SU-DHL-6 (cell line): ENCODE measurements at regions not wholly inside any gene's neighbourhood (a gene's known extent, or its start where the extent isn't known, plus 50 kb on each side); places are given as distances from the start of the nearest gene placed in this dataset.

Source experiments
- H2AFZ ChIP-seq: fragments of 200-600 bp; sonication (generic); 2 replicates; pipeline ENCODE4 v1.6.1; 2014; ENCODE audit warnings: low read depth, mild to moderate bottlenecking, moderate library complexity, mixed read lengths, antibody characterized with exemption, low read length; ENCODE audit not compliant: severe bottlenecking
- H3F3A ChIP-seq: fragments of 200-600 bp; shearing (Covaris generic); 2 replicates; pipeline ENCODE4 v1.6.0; 2016; ENCODE audit warnings: antibody characterized with exemption, mild to moderate bottlenecking; ENCODE audit not compliant: insufficient read depth
- H3K27ac ChIP-seq: fragments of 200-600 bp; sonication (generic); 2 replicates; pipeline ENCODE4 v1.5.1; 2016; ENCODE audit warnings: low read depth, mild to moderate bottlenecking, low read length, moderate library complexity, mixed read lengths
- H3K27me3 ChIP-seq: fragments of 200-600 bp; sonication (generic), shearing (Covaris generic); 2 replicates; pipeline ENCODE4 v1.6.0; 2014; ENCODE audit warnings: mild to moderate bottlenecking, low read length
- H3K36me3 ChIP-seq: fragments of 200-600 bp; sonication (generic); 2 replicates; pipeline ENCODE4 v1.6.1; 2014; ENCODE audit warnings: mild to moderate bottlenecking, low read length, mixed read lengths
- H3K4me2 ChIP-seq: fragments of 300-600, 200-600 bp; shearing (Covaris generic), sonication (generic); 2 replicates; pipeline ENCODE4 v1.6.0; 2014; ENCODE audit warnings: low read length, low read depth, mild to moderate bottlenecking; ENCODE audit not compliant: poor library complexity, severe bottlenecking
- H3K4me3 ChIP-seq: fragments of 200-600 bp; sonication (generic); 2 replicates; pipeline ENCODE4 v1.5.1; 2014; ENCODE audit warnings: antibody characterized with exemption, low read length, mild to moderate bottlenecking, mixed read lengths; ENCODE audit not compliant: insufficient read depth, poor library complexity, severe bottlenecking
- H3K79me2 ChIP-seq: fragments of 200-600 bp; sonication (generic); 2 replicates; pipeline ENCODE4 v1.6.1; 2014; ENCODE audit warnings: mild to moderate bottlenecking, low read length, moderate library complexity; ENCODE audit not compliant: insufficient read depth
- H3K9ac ChIP-seq: fragments of 200-600 bp; sonication (generic); 2 replicates; pipeline ENCODE4 v1.7.0; 2014; ENCODE audit warnings: mild to moderate bottlenecking, low read length
- H3K9me2 ChIP-seq: fragments of 200-600 bp; sonication (generic); replicated peaks from 2 replicates; pipeline ENCODE4 v1.6.1; 2014; ENCODE audit warnings: low read length; ENCODE audit not compliant: insufficient read depth
- H3K9me3 ChIP-seq: fragments of 200-600 bp; sonication (generic); 2 replicates; pipeline ENCODE4 v1.6.1; 2014; ENCODE audit warnings: low read length, mixed read lengths; ENCODE audit not compliant: insufficient read depth
- H4K20me1 ChIP-seq: fragments of 200-600 bp; sonication (generic); 2 replicates; pipeline ENCODE4 v1.6.1; 2014; ENCODE audit warnings: low read depth, mild to moderate bottlenecking, antibody characterized with exemption, low read length, moderate library complexity, mixed read lengths
- EZH2phosphoT487 ChIP-seq: fragments of 200-600 bp; sonication (generic), shearing (Covaris generic); conservative IDR thresholded peaks from 2 replicates; pipeline ENCODE4 v1.6.1; 2018; ENCODE audit warnings: mild to moderate bottlenecking, antibody characterized with exemption, low read length, moderate library complexity, mixed read lengths
- TF ChIP-seq, protein P1 (sequence below): fragments of 200-600 bp; sonication (generic); IDR thresholded peaks from one replicate; pipeline ENCODE4 v1.5.1; 2017; ENCODE audit warnings: antibody characterized with exemption, mild to moderate bottlenecking, low read length, moderate library complexity; ENCODE audit not compliant: insufficient read depth, poor library complexity, severe bottlenecking

DNA sequence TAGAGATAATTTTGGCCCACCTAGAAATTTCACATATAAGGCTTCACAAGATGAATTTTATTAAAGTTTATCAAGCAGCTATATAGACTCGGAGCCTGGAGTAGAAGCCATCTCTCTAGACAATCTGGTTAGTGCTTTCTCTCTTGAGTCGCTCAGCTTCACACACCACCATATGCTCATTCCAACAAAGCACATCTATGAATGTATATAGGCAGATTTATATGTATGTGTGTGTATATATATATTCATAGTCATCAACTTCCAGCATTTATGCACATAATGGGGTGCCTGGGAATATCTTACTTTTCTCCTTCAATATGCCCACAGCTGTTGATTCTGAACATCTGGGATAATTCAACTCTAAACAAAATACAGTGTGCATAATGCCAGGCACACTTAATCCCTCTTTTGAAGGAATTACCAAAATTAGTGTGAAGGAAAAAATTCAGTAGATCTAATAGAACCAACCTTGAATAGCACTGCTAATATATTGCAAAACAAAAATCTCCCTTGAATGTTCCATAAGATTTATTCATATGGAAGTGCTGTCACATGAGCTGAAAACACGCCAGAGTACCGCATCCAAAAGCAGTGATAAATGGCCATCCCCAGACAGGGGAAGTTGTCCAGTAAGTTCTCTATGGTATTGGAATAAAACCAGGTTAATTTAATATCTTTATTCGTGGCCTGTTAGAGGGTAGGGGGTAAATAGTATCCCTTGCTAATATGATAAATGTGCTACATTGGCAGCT is 56.0 kb upstream of the MOCS2 start:
- H3K36me3 ChIP-seq = no peaks in the 10 kb centered on the region
- H3K9ac ChIP-seq = no peak overlapping the region
- no peak overlapping the region for H3K27ac ChIP-seq
- no peaks in the 10 kb centered on the region for H3K9me3 ChIP-seq
- no peaks in the 10 kb centered on the region for H4K20me1 ChIP-seq
- TF ChIP-seq EZH2phosphoT487 = no peak
- TF ChIP-seq, protein P1, sequence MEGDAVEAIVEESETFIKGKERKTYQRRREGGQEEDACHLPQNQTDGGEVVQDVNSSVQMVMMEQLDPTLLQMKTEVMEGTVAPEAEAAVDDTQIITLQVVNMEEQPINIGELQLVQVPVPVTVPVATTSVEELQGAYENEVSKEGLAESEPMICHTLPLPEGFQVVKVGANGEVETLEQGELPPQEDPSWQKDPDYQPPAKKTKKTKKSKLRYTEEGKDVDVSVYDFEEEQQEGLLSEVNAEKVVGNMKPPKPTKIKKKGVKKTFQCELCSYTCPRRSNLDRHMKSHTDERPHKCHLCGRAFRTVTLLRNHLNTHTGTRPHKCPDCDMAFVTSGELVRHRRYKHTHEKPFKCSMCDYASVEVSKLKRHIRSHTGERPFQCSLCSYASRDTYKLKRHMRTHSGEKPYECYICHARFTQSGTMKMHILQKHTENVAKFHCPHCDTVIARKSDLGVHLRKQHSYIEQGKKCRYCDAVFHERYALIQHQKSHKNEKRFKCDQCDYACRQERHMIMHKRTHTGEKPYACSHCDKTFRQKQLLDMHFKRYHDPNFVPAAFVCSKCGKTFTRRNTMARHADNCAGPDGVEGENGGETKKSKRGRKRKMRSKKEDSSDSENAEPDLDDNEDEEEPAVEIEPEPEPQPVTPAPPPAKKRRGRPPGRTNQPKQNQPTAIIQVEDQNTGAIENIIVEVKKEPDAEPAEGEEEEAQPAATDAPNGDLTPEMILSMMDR = no peak
- no peak overlapping the region for H2AFZ ChIP-seq
- no peaks in the 10 kb centered on the region for H3K27me3 ChIP-seq
- H3K4me3 ChIP-seq = no peak overlapping the region
- no peaks in the 10 kb centered on the region for H3K9me2 ChIP-seq
- H3F3A ChIP-seq = no peaks in the 10 kb centered on the region
- no peak overlapping the region for H3K4me2 ChIP-seq
- H3K79me2 ChIP-seq = no peaks in the 10 kb centered on the region

DNA sequence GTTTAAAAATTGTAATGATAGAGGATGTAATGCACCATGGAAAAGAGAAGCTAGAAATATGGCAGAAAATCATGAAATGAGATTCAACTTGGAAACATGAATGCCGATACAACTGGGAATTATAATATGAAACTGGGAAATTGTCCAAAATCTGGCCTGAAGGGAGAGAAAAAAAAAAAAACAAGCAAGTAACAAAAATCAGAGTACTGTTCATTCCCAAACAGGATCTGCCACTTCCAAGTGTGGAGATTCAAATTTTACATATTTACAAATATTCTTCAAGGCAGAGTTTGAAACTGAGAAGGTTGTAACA is 56.6 kb upstream of the MOCS2 start:
- Histone ChIP-seq H3K79me2 (no peaks in the 10 kb centered on the region), H2AFZ (no peak overlapping the region), H3K36me3 (no peaks in the 10 kb centered on the region), H3K4me2 (no peak overlapping the region), H3K9me2 (no peaks in the 10 kb centered on the region), H3K27me3 (no peaks in the 10 kb centered on the region), H4K20me1 (no peaks in the 10 kb centered on the region), H3K27ac (no peak overlapping the region), H3K9ac (no peak overlapping the region), H3K9me3 (no peaks in the 10 kb centered on the region), H3F3A (no peaks in the 10 kb centered on the region), H3K4me3 (no peak overlapping the region)
- TF ChIP-seq, protein P1 = no peak
- TF ChIP-seq EZH2phosphoT487 = no peak

DNA sequence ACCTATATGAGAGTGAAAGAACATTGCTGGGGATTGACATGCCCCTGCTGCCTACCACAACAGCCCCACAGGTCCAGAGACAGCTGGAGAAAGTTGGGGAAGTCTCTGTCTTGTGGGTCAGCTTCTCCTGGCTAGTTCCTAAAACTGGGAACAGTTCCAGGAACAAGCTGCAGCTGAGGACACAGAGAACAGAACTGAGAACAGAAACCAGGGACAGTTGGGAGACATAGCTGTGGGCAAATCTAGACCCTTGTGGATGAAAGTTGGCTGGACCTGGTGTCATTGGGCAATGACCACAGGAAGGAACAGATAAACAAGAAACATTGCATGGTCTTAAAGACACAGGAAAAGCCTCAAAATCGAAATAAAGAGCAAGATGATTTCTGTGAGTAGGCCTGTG is 58.3 kb upstream of the MOCS2 start:
- no peaks in the 10 kb centered on the region for H4K20me1 ChIP-seq
- TF ChIP-seq, protein P1 = no peak
- TF ChIP-seq EZH2phosphoT487 = no peak
- H3F3A ChIP-seq = no peaks in the 10 kb centered on the region
- no peak overlapping the region for H3K27ac ChIP-seq
- no peaks in the 10 kb centered on the region for H3K27me3 ChIP-seq
- H3K9me3 ChIP-seq = no peaks in the 10 kb centered on the region
- H3K9ac ChIP-seq = no peak overlapping the region
- H3K9me2 ChIP-seq = no peaks in the 10 kb centered on the region
- H3K79me2 ChIP-seq = no peaks in the 10 kb centered on the region
- no peak overlapping the region for H3K4me3 ChIP-seq
- H3K4me2 ChIP-seq = no peak overlapping the region
- H3K36me3 ChIP-seq = no peaks in the 10 kb centered on the region
- no peak overlapping the region for H2AFZ ChIP-seq
